Activated CD4-positive, alpha-beta T cell treated with anti-CD3 and anti-CD28 coated beads for 1 hour (primary cell): ENCODE measurements at regions not wholly inside any gene's neighbourhood (a gene's known extent, or its start where the extent isn't known, plus 50 kb on each side); places are given as distances from the start of the nearest gene placed in this dataset.

ENCODE experiments used
- DNase-seq: peaks from one replicate; pipeline ENCODE4 v3.0.0-alpha.2; 2020

- no peak for DNase-seq
These were observed 181.3 kb upstream of the AGAP1 start for GRCh38 chr2:235312571-235312970.

- DNase-seq, result no peak
These were observed 179.4 kb upstream of the AGAP1 start for GRCh38 chr2:235314371-235314930.

GRCh38 chr2:235319095-235319494 is 174.7 kb upstream of the AGAP1 start:
- DNase-seq, result no peak

GRCh38 chr2:235320326-235320725 is 173.5 kb upstream of the AGAP1 start:
- DNase-seq, result no peak

GRCh38 chr2:235324324-235324723 is 169.5 kb upstream of the AGAP1 start:
- no peak for DNase-seq

GRCh38 chr2:235325151-235325550 is 168.7 kb upstream of the AGAP1 start:
- DNase-seq, result no peak

GRCh38 chr2:235328991-235329390 is 164.9 kb upstream of the AGAP1 start:
- no peak for DNase-seq

GRCh38 chr2:235330775-235331451 is 162.9 kb upstream of the AGAP1 start:
- DNase-seq, result no peak

GRCh38 chr2:235332240-235332890 is 161.5 kb upstream of the AGAP1 start:
- DNase-seq, result no peak

- DNase-seq, result no peak
These were observed 160.8 kb upstream of the AGAP1 start for GRCh38 chr2:235333076-235333475.

GRCh38 chr2:235334179-235334578 is 159.7 kb upstream of the AGAP1 start:
- no peak for DNase-seq

- no peak for DNase-seq
These were observed 150.6 kb upstream of the AGAP1 start for GRCh38 chr2:235343156-235343774.

- no peak for DNase-seq
These were observed 150.0 kb upstream of the AGAP1 start for GRCh38 chr2:235343869-235344268.

GRCh38 chr2:235345745-235346144 is 148.1 kb upstream of the AGAP1 start:
- DNase-seq, result no peak

GRCh38 chr2:235347691-235348090 is 146.2 kb upstream of the AGAP1 start:
- no peak for DNase-seq

- DNase-seq, result no peak
These were observed 145.5 kb upstream of the AGAP1 start for GRCh38 chr2:235348329-235348728.

- no peak for DNase-seq
These were observed 143.6 kb upstream of the AGAP1 start for GRCh38 chr2:235350234-235350633.

GRCh38 chr2:235352541-235352940 is 141.3 kb upstream of the AGAP1 start:
- no peak for DNase-seq

GRCh38 chr2:235357881-235358280 is 136.0 kb upstream of the AGAP1 start:
- no peak for DNase-seq

- DNase-seq, result no peak
These were observed 134.8 kb upstream of the AGAP1 start for GRCh38 chr2:235358981-235359471.

- no peak for DNase-seq
These were observed 133.4 kb upstream of the AGAP1 start for GRCh38 chr2:235360446-235360845.

GRCh38 chr2:235365743-235366142 is 128.1 kb upstream of the AGAP1 start:
- DNase-seq, result no peak

- DNase-seq, result no peak
These were observed 127.5 kb upstream of the AGAP1 start for GRCh38 chr2:235366390-235366789.

- no peak for DNase-seq
These were observed 127.0 kb upstream of the AGAP1 start for GRCh38 chr2:235366807-235367206.
